ENCODE measurements at regions not wholly inside any gene's neighbourhood (a gene's known extent, or its start where the extent isn't known, plus 50 kb on each side); places are given as distances from the start of the nearest gene placed in this dataset.

GRCh38 chr13:33515146-33515545 lies 229.6 kb upstream of the STARD13 start:
- BruUV-seq (replicated peaks), result no TSS peak
- H3K4me2 ChIP-seq (ENCODE audit: control insufficient read depth, insufficient read depth), result no peak overlapping the region
- ATAC-seq (no peak), DNase-seq (ENCODE audit: low read depth, low spot score) (no peak), FAIRE-seq (no peak)
- H3K4me3 ChIP-seq, result no peak overlapping the region
- no peaks in the 10 kb centered on the region for H3K9me3 ChIP-seq (replicated peaks; ENCODE audit: control insufficient read depth, insufficient read depth, low read length)
- ChIA-PET RAD21 (ENCODE audit: unreplicated experiment) (interaction anchor here (2.6 kb wide), 1 partner anchor 209 kb away, joined by 10 read pairs; no protein-coding TSS in a partner anchor), SMC1A (ENCODE audit: uncharacterized antibody, unreplicated experiment) (interaction anchor here (0.5 to 1.4 kb wide), 5 partner anchors 11 to 208 kb away, joined by 3 read pairs; no protein-coding TSS in a partner anchor), CTCF (interaction anchor here (1.2 to 3.1 kb wide), 4 partner anchors 11 to 293 kb away, joined by 4 to 30 read pairs (median 8); no protein-coding TSS in a partner anchor), POLR2A (no interaction called here)
- peaks cover 7% of the 10 kb centered on the region for H3K4me1 ChIP-seq (ENCODE audit: control insufficient read depth, insufficient read depth, low read length)
- H3K36me3 ChIP-seq (ENCODE audit: control insufficient read depth in 2 of 2, insufficient read depth in 2 of 2, low read length in 1 of 2), result no peaks in the 10 kb centered on the region
- no peak for TF ChIP-seq KLF5 (IDR thresholded peaks at IDR 0.05; ENCODE audit: partially characterized antibody)
- no peak for TF ChIP-seq PAX5 (IDR thresholded peaks at IDR 0.05; ENCODE audit: borderline replicate concordance, low read depth, low read length)
- no peak for TF ChIP-seq FOS (IDR thresholded peaks at IDR 0.05; ENCODE audit: borderline replicate concordance, extremely low read depth, insufficient read length)
- TF ChIP-seq PAX8 (IDR thresholded peaks at IDR 0.05), result no peak
- TF ChIP-seq SPI1 (IDR thresholded peaks at IDR 0.05; ENCODE audit: borderline replicate concordance, insufficient read depth, low read depth, low read length), result no peak
- no peak for TF ChIP-seq KDM1A (IDR thresholded peaks at IDR 0.05; ENCODE audit: borderline replicate concordance)
- TF ChIP-seq GATAD2B (conservative IDR thresholded peaks at IDR 0.05; ENCODE audit: low read depth), result no peak
- TF ChIP-seq IRF5 (IDR thresholded peaks at IDR 0.05; ENCODE audit: borderline replicate concordance), result no peak
- H2AFZ ChIP-seq (ENCODE audit: control insufficient read depth, low read depth, low read length), result no peak overlapping the region
- in situ Hi-C loops (cut with MboI) (no loop called here), intact Hi-C loops (cut with micrococcal nuclease; ENCODE audit: unreplicated experiment) (no loop called here)
- no peak overlapping the region for H3K27ac ChIP-seq (ENCODE audit: control insufficient read depth, insufficient read depth)
- H4K20me1 ChIP-seq (ENCODE audit: control insufficient read depth, insufficient read depth), result no peaks in the 10 kb centered on the region
- WGBS (ENCODE audit: insufficient coverage, insufficient replicate concordance, low lambda C conversion rate, missing lambda C conversion rate), result 97% methylated on average over 3 of the region's 3 CpGs
- H3K9ac ChIP-seq (ENCODE audit: control insufficient read depth, insufficient read depth, low read length), result no peak overlapping the region
- H3K79me2 ChIP-seq (ENCODE audit: control insufficient read depth, insufficient read depth, low read length), result no peaks in the 10 kb centered on the region
- H3K27me3 ChIP-seq (replicated peaks in 1 of 2; ENCODE audit: control insufficient read depth in 2 of 2, insufficient read depth in 2 of 2, low read length in 1 of 2), result no peaks in the 10 kb centered on the region

All from GM12878 (cell line).